Spleen (tissue), 11 donors: ENCODE measurements at regions not wholly inside any gene's neighbourhood (a gene's known extent, or its start where the extent isn't known, plus 50 kb on each side); places are given as distances from the start of the nearest gene placed in this dataset.

Source experiments
- DNase-seq: peaks from one replicate; pipeline ENCODE4 v3.0.0-alpha.2; 2020
- H3K27ac ChIP-seq, 8 donors: fragments of 200-600 bp; sonication (generic) in 7 of 8; 1 replicate in 4 of 8; 2 replicates in 4 of 8; pipeline versions ENCODE4 v1.5.0 to v1.8.0; 2016 to 2021; ENCODE audit warnings: inconsistent platforms in 4 of 8, mild to moderate bottlenecking in 4 of 8, moderate library complexity in 1 of 8
- H3K27me3 ChIP-seq, 7 donors: fragments of 200-600 bp; sonication (generic) in 6 of 7; replicated peaks in 1 of 7; 1 replicate in 4 of 7; 2 replicates in 3 of 7; pipeline versions ENCODE4 v1.5.0 to v1.8.0; 2016 to 2021; ENCODE audit warnings: inconsistent platforms in 3 of 7, mild to moderate bottlenecking in 1 of 7
- H3K36me3 ChIP-seq, 6 donors: fragments of 200-600 bp; sonication (generic) in 5 of 6; 1 replicate in 4 of 6; 2 replicates in 2 of 6; pipeline versions ENCODE4 v1.5.0 to v1.8.0; 2016 to 2021; ENCODE audit warnings: inconsistent platforms in 2 of 6
- H3K4me1 ChIP-seq, 6 donors: fragments of 200-600 bp; sonication (generic) in 5 of 6; 1 replicate in 3 of 6; 2 replicates in 3 of 6; pipeline versions ENCODE4 v1.5.0 to v1.8.0; 2016 to 2021; ENCODE audit warnings: inconsistent platforms in 3 of 6
- H3K4me3 ChIP-seq, 8 donors: fragments of 200-600 bp; sonication (generic) in 7 of 8; 1 replicate in 4 of 8; 2 replicates in 4 of 8; pipeline versions ENCODE4 v1.5.0 to v1.8.0; 2016 to 2021; ENCODE audit warnings: inconsistent platforms in 4 of 8, mild to moderate bottlenecking in 4 of 8, moderate library complexity in 2 of 8
- H3K9me3 ChIP-seq, 8 donors: fragments of 200-600 bp; sonication (generic) in 7 of 8; 1 replicate in 4 of 8; 2 replicates in 4 of 8; pipeline versions ENCODE4 v1.5.0 to v1.8.0; 2016 to 2021; ENCODE audit warnings: inconsistent platforms in 4 of 8
- CTCF ChIP-seq, 11 experiments: fragments of 200-600 bp in 7 of 11; fragments of 450-650 bp in 4 of 11; sonication (generic) in 4 of 11; IDR thresholded peaks in 8 of 11; conservative IDR thresholded peaks in 3 of 11; 1 replicate in 7 of 11; 2 replicates in 4 of 11; pipeline versions ENCODE4 v1.4.0 to v1.8.0; 2016 to 2021; ENCODE audit warnings: antibody characterized with exemption in 11 of 11, inconsistent platforms in 4 of 11, mild to moderate bottlenecking in 1 of 11
- POLR2A ChIP-seq, 3 donors: fragments of 450-650 bp; IDR thresholded peaks; one replicate each; pipeline ENCODE4 v1.5.1; 2017; ENCODE audit warnings: antibody characterized with exemption in 3 of 3, mild to moderate bottlenecking in 1 of 3
- POLR2AphosphoS5 ChIP-seq, 3 donors: sonication (generic); formaldehyde crosslinking; IDR thresholded peaks; one replicate each; pipeline ENCODE4 v1.5.1; 2017; ENCODE audit warnings: antibody characterized with exemption in 3 of 3
- WGBS, 5 donors: extraction: QIAGEN DNeasy Blood & Tissue Kit in 3 of 5; methylation state at CpG; one replicate each; pipeline versions ENCODE4 v1.1.5 to v1.1.7; 2013 to 2018; 5-methylcytosine and 5-hydroxymethylcytosine counted together
- intact Hi-C: fragments of 100-400 bp; cut with DNase I; formaldehyde crosslinking; loops from one replicate; pipeline ENCODE4 v1.15.0; 2023; ENCODE audit warnings: low total_unique reads
- donor health status: healthy with polysubstance abuse.
- donor health status: DM: no; HTN: no; CAD: no; lungs with moderate emphysema.
- donor health status: DM: no; HTN: no; CAD: no.
- donor health status: Bipolar disorder and iron deficiency.
- donor health status: healthy.
- donor health status: DM: no; HTN: no; CAD: no.
- donor health status: DM: yes; HTN: yes; CAD: no.

GRCh38 chr20:11054266-11054993 is 380.6 kb upstream of the JAG1 start:
- WGBS, 5 donors, result 73 to 85% (median 75%) methylated on average over 8 of the region's 8 CpGs
- H3K27me3 ChIP-seq, result no peaks in the 10 kb centered on the region
- H3K4me3 ChIP-seq, result no peak overlapping the region
- H3K4me1 ChIP-seq, result no peaks in the 10 kb centered on the region
- intact Hi-C loops, result no loop called here
- TF ChIP-seq CTCF (IDR thresholded peaks at IDR 0.05 in 8 of 11, conservative IDR thresholded peaks at IDR 0.05 in 3 of 11), result no peak
- no peak for TF ChIP-seq POLR2AphosphoS5 (IDR thresholded peaks at IDR 0.05)
- no peak for TF ChIP-seq POLR2A (IDR thresholded peaks at IDR 0.05)
- H3K36me3 ChIP-seq, result no peaks in the 10 kb centered on the region
- no peaks in the 10 kb centered on the region for H3K9me3 ChIP-seq
- DNase-seq, result no peak
- no peak overlapping the region for H3K27ac ChIP-seq

GRCh38 chr20:11056414-11056813 is 382.6 kb upstream of the JAG1 start:
- intact Hi-C loops, result no loop called here
- Histone ChIP-seq H3K4me1 (no peaks in the 10 kb centered on the region), H3K9me3 (no peaks in the 10 kb centered on the region), H3K27me3 (no peaks in the 10 kb centered on the region), H3K36me3 (no peaks in the 10 kb centered on the region), H3K27ac (no peak overlapping the region), H3K4me3 (no peak overlapping the region)
- DNase-seq, result no peak
- no peak for TF ChIP-seq CTCF (IDR thresholded peaks at IDR 0.05 in 8 of 11, conservative IDR thresholded peaks at IDR 0.05 in 3 of 11)
- TF ChIP-seq POLR2A (IDR thresholded peaks at IDR 0.05), result no peak
- 66 to 81% (median 75%) methylated on average over 5 of the region's 5 CpGs for WGBS, 5 donors

GRCh38 chr20:11057624-11058023 is 383.8 kb upstream of the JAG1 start:
- H3K36me3 ChIP-seq, result no peaks in the 10 kb centered on the region
- no peak overlapping the region for H3K4me3 ChIP-seq
- H3K27me3 ChIP-seq, result no peaks in the 10 kb centered on the region
- no peak for DNase-seq
- no peak for TF ChIP-seq POLR2AphosphoS5 (IDR thresholded peaks at IDR 0.05)
- WGBS, 5 donors, result 66 to 89% (median 84%) methylated on average over 1 of the region's 1 CpG
- no peaks in the 10 kb centered on the region for H3K4me1 ChIP-seq
- H3K9me3 ChIP-seq, result no peaks in the 10 kb centered on the region
- no peak overlapping the region for H3K27ac ChIP-seq
- intact Hi-C loops, result no loop called here

- H3K4me1 ChIP-seq, result no peaks in the 10 kb centered on the region
These were observed 385.9 kb upstream of the JAG1 start for GRCh38 chr20:11059659-11060058.

More at GRCh38 chr20:11059659-11060058, 385.9 kb upstream of the JAG1 start:
- no peaks in the 10 kb centered on the region for H3K27me3 ChIP-seq
- H3K9me3 ChIP-seq, result no peaks in the 10 kb centered on the region
- TF ChIP-seq CTCF (IDR thresholded peaks at IDR 0.05 in 8 of 11, conservative IDR thresholded peaks at IDR 0.05 in 3 of 11) (no peak), POLR2A (IDR thresholded peaks at IDR 0.05) (no peak), POLR2AphosphoS5 (IDR thresholded peaks at IDR 0.05) (no peak)
- no peak overlapping the region for H3K27ac ChIP-seq
- intact Hi-C loops, result no loop called here
- H3K4me3 ChIP-seq, result no peak overlapping the region
- no peak for DNase-seq
- H3K36me3 ChIP-seq, result no peaks in the 10 kb centered on the region
- WGBS, 5 donors, result 85 to 98% (median 91%) methylated on average over 2 of the region's 2 CpGs
